ENCODE measurements at regions not wholly inside any gene's neighbourhood (a gene's known extent, or its start where the extent isn't known, plus 50 kb on each side); places are given as distances from the start of the nearest gene placed in this dataset.

DNA sequence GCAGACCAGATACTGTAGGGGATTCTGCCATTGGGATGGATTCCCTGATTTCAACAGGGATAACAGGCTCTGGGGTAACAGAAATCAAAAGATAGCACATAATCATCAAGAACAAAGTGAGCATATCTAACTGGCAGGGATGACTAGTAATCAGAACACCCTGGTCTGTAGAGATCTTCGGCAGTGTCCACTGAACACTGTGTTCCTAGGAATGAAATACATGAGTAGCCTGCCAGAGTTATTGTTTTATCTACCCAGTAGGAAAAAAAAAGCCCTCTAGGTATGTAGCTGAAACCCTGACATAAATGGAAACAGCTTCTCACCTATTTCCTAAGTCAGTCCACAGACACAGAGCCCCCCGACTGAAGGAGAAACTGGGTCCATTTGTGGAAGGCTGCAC, 340.3 kb upstream of the ZNF385D start:
- no peaks in the 10 kb centered on the region for H3K36me3 ChIP-seq (ENCODE audit: control insufficient read depth in 2 of 2, extremely low read depth in 1 of 2, insufficient read depth in 2 of 2, low read length in 2 of 2)
- dilution Hi-C loops (cut with MboI; ENCODE audit: extremely low pct_ligation_motif_present, low sequenced_read_pairs): no loop called here
- H3K4me3 ChIP-seq (replicated peaks in 1 of 3; ENCODE audit: insufficient read depth in 1 of 3, low read depth in 1 of 3, low read length in 3 of 3): no peak overlapping the region
- FAIRE-seq: no peak
- H3K4me2 ChIP-seq (ENCODE audit: insufficient read depth, low read length): no peak overlapping the region
- H3K4me1 ChIP-seq (ENCODE audit: control insufficient read depth, extremely low read depth, insufficient read depth, low read length): no peaks in the 10 kb centered on the region
- ChIA-PET CTCF (interaction anchor here (2.1 kb wide), 1 partner anchor 25 kb away, joined by 8 read pairs; no protein-coding TSS in a partner anchor), POLR2A (no interaction called here)
- H3K27ac ChIP-seq (ENCODE audit: insufficient read depth, low read depth, low read length): no peak overlapping the region
- intact Hi-C loops (cut with micrococcal nuclease): no loop called here
- no TSS peak for BruUV-seq (replicated peaks)
- H2AFZ ChIP-seq (ENCODE audit: low read depth, low read length): no peak overlapping the region
- H3K9me1 ChIP-seq (replicated peaks; ENCODE audit: control insufficient read depth, extremely low read depth, insufficient read depth, low read length): no peaks in the 10 kb centered on the region
- no peaks in the 10 kb centered on the region for H4K20me1 ChIP-seq (replicated peaks; ENCODE audit: control insufficient read depth, extremely low read depth, insufficient read depth, low read length)
- no peak overlapping the region for H3K9ac ChIP-seq (replicated peaks; ENCODE audit: extremely low read depth, insufficient read depth, low read length)
- no peaks in the 10 kb centered on the region for H3K9me3 ChIP-seq (replicated peaks; ENCODE audit: control insufficient read depth, insufficient read depth, low read length)
- no peaks in the 10 kb centered on the region for H3K79me2 ChIP-seq (ENCODE audit: control insufficient read depth, insufficient read depth, low read length)
- DNase-seq (ENCODE audit: low read depth, low spot score): no peak
- TF ChIP-seq JUN (IDR thresholded peaks at IDR 0.05; ENCODE audit: borderline replicate concordance, insufficient read depth, insufficient read length, low read depth) (no peak), EZH2 (IDR thresholded peaks at IDR 0.05; ENCODE audit: borderline replicate concordance, low read depth, low read length, severe bottlenecking) (no peak), MYC (IDR thresholded peaks at IDR 0.05; ENCODE audit: low read depth, low read length) (no peak), FOS (IDR thresholded peaks at IDR 0.05; ENCODE audit: borderline replicate concordance, insufficient read depth, low read length) (no peak), POLR2A (IDR thresholded peaks at IDR 0.05; ENCODE audit: low read depth, low read length) (no peak), GATA2 (IDR thresholded peaks at IDR 0.05; ENCODE audit: insufficient read depth, insufficient read length, low read depth, low read length) (no peak), POLR2AphosphoS5 (IDR thresholded peaks at IDR 0.05; ENCODE audit: insufficient read depth, low read depth, low read length) (no peak)
- TF ChIP-seq, protein P1, sequence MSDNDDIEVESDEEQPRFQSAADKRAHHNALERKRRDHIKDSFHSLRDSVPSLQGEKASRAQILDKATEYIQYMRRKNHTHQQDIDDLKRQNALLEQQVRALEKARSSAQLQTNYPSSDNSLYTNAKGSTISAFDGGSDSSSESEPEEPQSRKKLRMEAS (IDR thresholded peaks at IDR 0.05; ENCODE audit: insufficient read depth, insufficient read length): no peak
- TF ChIP-seq, protein P2, sequence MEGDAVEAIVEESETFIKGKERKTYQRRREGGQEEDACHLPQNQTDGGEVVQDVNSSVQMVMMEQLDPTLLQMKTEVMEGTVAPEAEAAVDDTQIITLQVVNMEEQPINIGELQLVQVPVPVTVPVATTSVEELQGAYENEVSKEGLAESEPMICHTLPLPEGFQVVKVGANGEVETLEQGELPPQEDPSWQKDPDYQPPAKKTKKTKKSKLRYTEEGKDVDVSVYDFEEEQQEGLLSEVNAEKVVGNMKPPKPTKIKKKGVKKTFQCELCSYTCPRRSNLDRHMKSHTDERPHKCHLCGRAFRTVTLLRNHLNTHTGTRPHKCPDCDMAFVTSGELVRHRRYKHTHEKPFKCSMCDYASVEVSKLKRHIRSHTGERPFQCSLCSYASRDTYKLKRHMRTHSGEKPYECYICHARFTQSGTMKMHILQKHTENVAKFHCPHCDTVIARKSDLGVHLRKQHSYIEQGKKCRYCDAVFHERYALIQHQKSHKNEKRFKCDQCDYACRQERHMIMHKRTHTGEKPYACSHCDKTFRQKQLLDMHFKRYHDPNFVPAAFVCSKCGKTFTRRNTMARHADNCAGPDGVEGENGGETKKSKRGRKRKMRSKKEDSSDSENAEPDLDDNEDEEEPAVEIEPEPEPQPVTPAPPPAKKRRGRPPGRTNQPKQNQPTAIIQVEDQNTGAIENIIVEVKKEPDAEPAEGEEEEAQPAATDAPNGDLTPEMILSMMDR (IDR thresholded peaks at IDR 0.05; ENCODE audit: extremely low read depth in 1 of 2, insufficient read depth in 1 of 2, low read depth in 1 of 2, low read length in 2 of 2): no peak
- H3K27me3 ChIP-seq (ENCODE audit: control insufficient read depth in 2 of 2, insufficient read depth in 2 of 2, low read length in 2 of 2): no peaks in the 10 kb centered on the region

Measured in endothelial cell of umbilical vein (primary cell).